HCT116 (cell line): ENCODE measurements at regions not wholly inside any gene's neighbourhood (a gene's known extent, or its start where the extent isn't known, plus 50 kb on each side); places are given as distances from the start of the nearest gene placed in this dataset.

Experiments used
- ATAC-seq: fragments of 200-7000 bp; cut with Tn5 transposase; 2 replicates; pipeline ENCODE4 v1.9.1; 2020; ENCODE audit warnings: mild to moderate bottlenecking, moderate library complexity
- BruUV-seq: library from RNA; stranded (reverse); fragments of 400-500 nt; replicated peaks from 2 replicates; lab custom pipeline; 2021; lab: Mats Ljungman, UMichigan
- CTCF ChIA-PET: fragments of 300-600 bp; sonication (Branson Sonifier 250); formaldehyde crosslinking; loops from one replicate; lab custom pipeline; 2021; ENCODE audit warnings: antibody characterized with exemption; lab: Charles Lee
- POLR2A ChIA-PET: fragments of 300-600, 350-600 bp; sonication (Branson Sonifier 250); formaldehyde crosslinking; loops from one replicate; lab custom pipeline; 2021; ENCODE audit warnings: antibody characterized with exemption; lab: Charles Lee
- RAD21 ChIA-PET, 2 experiments: fragments of 300-600 bp; sonication (Branson Sonifier 250); formaldehyde crosslinking; loops; one replicate each; lab custom pipeline; 2023; ENCODE audit warnings: low total read pairs in 2 of 2; ENCODE audit not compliant: uncharacterized antibody in 2 of 2, unreplicated experiment in 2 of 2, low non-redundant PET in 1 of 2; lab: Charles Lee
- DNase-seq: peaks from one replicate; pipeline ENCODE4 v3.0.0-alpha.2; 2010; ENCODE audit warnings: low read depth, low spot score
- H2AFZ ChIP-seq: fragments of 200-600 bp; shearing (Covaris generic), sonication (generic); 2 replicates; pipeline ENCODE4 v1.6.1; 2017; ENCODE audit warnings: low read depth, mixed run types, mixed read lengths, antibody characterized with exemption, low read length; ENCODE audit not compliant: poor library complexity, severe bottlenecking
- H3K27ac ChIP-seq: 2 replicates; pipeline ENCODE4 v1.5.1; 2012; ENCODE audit warnings: low read depth, low read length
- H3K27me3 ChIP-seq: fragments of 200-600 bp; sonication (generic); 2 replicates; pipeline ENCODE4 v1.6.1; 2016; ENCODE audit warnings: mixed run types, low read length, mixed read lengths; ENCODE audit not compliant: insufficient read depth
- H3K36me3 ChIP-seq, 2 experiments: fragments of 200-500 bp in 1 of 2; fragments of 200-600 bp in 1 of 2; sonication (Bioruptor generic) in 1 of 2; sonication (generic) in 1 of 2; 2 replicates each; pipeline versions ENCODE4 v1.5.1 to v1.6.1; 2014 to 2016; ENCODE audit warnings: low read length in 2 of 2, inconsistent platforms in 1 of 2, mixed read lengths in 1 of 2, mixed run types in 1 of 2; ENCODE audit not compliant: insufficient read depth in 2 of 2, control insufficient read depth in 1 of 2
- H3K4me1 ChIP-seq, 2 experiments: fragments of 200-600 bp in 1 of 2; sonication (generic) in 1 of 2; 2 replicates each; pipeline versions ENCODE4 v1.5.1 to v1.6.1; 2012 to 2017; ENCODE audit warnings: low read length in 2 of 2, inconsistent platforms in 1 of 2, mild to moderate bottlenecking in 1 of 2, mixed read lengths in 1 of 2, mixed run types in 1 of 2, moderate library complexity in 1 of 2; ENCODE audit not compliant: insufficient read depth in 2 of 2, control insufficient read depth in 1 of 2
- H3K4me2 ChIP-seq: fragments of 200-600 bp; sonication (generic); 2 replicates; pipeline ENCODE4 v1.6.1; 2017; ENCODE audit warnings: mixed run types, low read length, mixed read lengths
- H3K4me3 ChIP-seq, 2 experiments: fragments of 200-600 bp in 1 of 2; sonication (generic) in 1 of 2; replicated peaks in 1 of 2; 2 replicates each; pipeline ENCODE4 v1.5.1; 2011 to 2016; ENCODE audit warnings: low read length in 2 of 2, control low read depth in 1 of 2, low read depth in 1 of 2, mild to moderate bottlenecking in 1 of 2, mixed read lengths in 1 of 2, mixed run types in 1 of 2
- H3K79me2 ChIP-seq: fragments of 200-600 bp; sonication (generic); 2 replicates; pipeline ENCODE4 v1.6.1; 2017; ENCODE audit warnings: mild to moderate bottlenecking, mixed run types, low read length, moderate library complexity, mixed read lengths; ENCODE audit not compliant: insufficient read depth
- H3K9ac ChIP-seq: fragments of 200-600 bp; sonication (generic); 2 replicates; pipeline ENCODE4 v1.6.1; 2016; ENCODE audit warnings: low read length, mixed read lengths
- H3K9me2 ChIP-seq: fragments of 200-600 bp; sonication (generic), shearing (Covaris generic); 2 replicates; pipeline ENCODE4 v1.6.1; 2017; ENCODE audit warnings: mixed run types, mild to moderate bottlenecking, moderate library complexity; ENCODE audit not compliant: insufficient read depth
- H3K9me3 ChIP-seq, 2 experiments: fragments of 200-500 bp in 1 of 2; fragments of 200-600 bp in 1 of 2; sonication (Bioruptor generic) in 1 of 2; sonication (generic) in 1 of 2; 2 replicates each; pipeline ENCODE4 v1.6.1; 2014 to 2017; ENCODE audit warnings: low read length in 2 of 2, mixed read lengths in 2 of 2, inconsistent platforms in 1 of 2, low read depth in 1 of 2, mild to moderate bottlenecking in 1 of 2, mixed run types in 1 of 2, moderate library complexity in 1 of 2; ENCODE audit not compliant: control insufficient read depth in 1 of 2, insufficient read depth in 1 of 2
- H4K20me1 ChIP-seq: fragments of 200-600 bp; sonication (generic), shearing (Covaris generic); 2 replicates; pipeline ENCODE4 v1.6.1; 2017; ENCODE audit warnings: mixed run types, mild to moderate bottlenecking, moderate library complexity; ENCODE audit not compliant: insufficient read depth
- CBX3 ChIP-seq: IDR thresholded peaks from 2 replicates; pipeline ENCODE4 v1.6.1; 2012; ENCODE audit warnings: low read depth
- EZH2 ChIP-seq: fragments of 200-600 bp; sonication (generic); IDR thresholded peaks from 2 replicates; pipeline ENCODE4 v1.6.1; 2017; ENCODE audit warnings: antibody characterized with exemption, mixed run types
- POLR2AphosphoS5 ChIP-seq: IDR thresholded peaks from 2 replicates; pipeline ENCODE4 v1.6.1; 2011; ENCODE audit warnings: mild to moderate bottlenecking, low read depth, low read length, moderate library complexity
- RAD21 ChIP-seq: IDR thresholded peaks from 2 replicates; pipeline ENCODE4 v1.6.1; 2012; ENCODE audit warnings: low read depth, mild to moderate bottlenecking
- REST ChIP-seq: IDR thresholded peaks from 2 replicates; pipeline ENCODE4 v1.6.1; 2012; ENCODE audit warnings: low read depth
- SIN3A ChIP-seq: IDR thresholded peaks from 2 replicates; pipeline ENCODE4 v1.6.1; 2012; ENCODE audit warnings: low read depth
- SRF ChIP-seq: IDR thresholded peaks from 2 replicates; pipeline ENCODE4 v1.6.1; 2012; ENCODE audit warnings: low read depth
- ZNF274 ChIP-seq: fragments of 200-500 bp; sonication (Bioruptor generic); IDR thresholded peaks from 2 replicates; pipeline ENCODE4 v1.6.1; 2014; ENCODE audit warnings: mild to moderate bottlenecking, low read depth, low read length, inconsistent platforms
- intact Hi-C: fragments of 100-400 bp; cut with micrococcal nuclease; formaldehyde crosslinking; loops from 2 replicates; pipeline ENCODE4 v1.10.0; 2022
- TF ChIP-seq, protein P1 (sequence below): IDR thresholded peaks from 2 replicates; pipeline ENCODE4 v1.6.1; 2012
- TF ChIP-seq, protein P2 (sequence below): IDR thresholded peaks from 2 replicates; pipeline ENCODE4 v1.6.1; 2012

DNA sequence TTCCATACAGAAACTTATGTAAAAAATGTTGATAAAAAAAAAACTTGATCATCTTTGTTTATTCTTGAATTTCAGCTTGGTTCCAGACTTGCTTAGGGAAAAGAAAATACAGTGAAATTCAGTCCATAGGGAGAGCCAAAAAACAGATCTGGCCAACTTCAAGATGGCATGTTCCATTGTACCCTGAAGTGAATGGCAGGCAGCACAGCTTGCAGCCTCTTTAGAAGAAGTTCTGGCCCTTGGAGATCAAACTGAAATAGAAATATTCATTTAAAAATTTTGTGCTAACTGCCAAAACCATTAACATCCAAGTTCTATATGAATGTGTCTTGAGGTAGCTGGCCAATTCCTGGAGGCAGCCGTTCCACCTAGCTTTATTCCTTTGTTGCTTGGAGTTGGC lies 448.4 kb downstream of the EPM2A start:
- H2AFZ ChIP-seq = no peak overlapping the region
- H3K36me3 ChIP-seq = no peaks in the 10 kb centered on the region
- H4K20me1 ChIP-seq = no peaks in the 10 kb centered on the region
- no TSS peak for BruUV-seq
- no peaks in the 10 kb centered on the region for H3K9me3 ChIP-seq
- ChIA-PET POLR2A (no interaction called here), CTCF (no interaction called here), RAD21 (no interaction called here)
- DNase-seq (no peak), ATAC-seq (no peak)
- no peak overlapping the region for H3K9ac ChIP-seq
- TF ChIP-seq EZH2 = no peak
- TF ChIP-seq SIN3A = no peak
- TF ChIP-seq, protein P1, sequence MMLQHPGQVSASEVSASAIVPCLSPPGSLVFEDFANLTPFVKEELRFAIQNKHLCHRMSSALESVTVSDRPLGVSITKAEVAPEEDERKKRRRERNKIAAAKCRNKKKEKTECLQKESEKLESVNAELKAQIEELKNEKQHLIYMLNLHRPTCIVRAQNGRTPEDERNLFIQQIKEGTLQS = no peak
- TF ChIP-seq SRF = no peak
- no peak for TF ChIP-seq POLR2AphosphoS5
- TF ChIP-seq ZNF274 = no peak
- TF ChIP-seq RAD21 = no peak
- TF ChIP-seq, protein P2, sequence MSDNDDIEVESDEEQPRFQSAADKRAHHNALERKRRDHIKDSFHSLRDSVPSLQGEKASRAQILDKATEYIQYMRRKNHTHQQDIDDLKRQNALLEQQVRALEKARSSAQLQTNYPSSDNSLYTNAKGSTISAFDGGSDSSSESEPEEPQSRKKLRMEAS = no peak
- TF ChIP-seq CBX3 = no peak
- TF ChIP-seq REST = no peak
- H3K4me3 ChIP-seq = no peak overlapping the region
- H3K27me3 ChIP-seq = no peaks in the 10 kb centered on the region
- H3K27ac ChIP-seq = no peak overlapping the region
- no peak overlapping the region for H3K4me2 ChIP-seq
- no peaks in the 10 kb centered on the region; the same call in 1 of the 2 replicates for H3K9me2 ChIP-seq
- intact Hi-C loops = no loop called here
- H3K4me1 ChIP-seq = peaks cover 0 to 6% of the 10 kb centered on the region in 2 experiments; a peak in 1 of 4 replicates
- no peaks in the 10 kb centered on the region for H3K79me2 ChIP-seq
